22Rv1 (cell line): ENCODE measurements at regions not wholly inside any gene's neighbourhood (a gene's known extent, or its start where the extent isn't known, plus 50 kb on each side); places are given as distances from the start of the nearest gene placed in this dataset.

Source experiments
- H3K27ac ChIP-seq: fragments of 450-650 bp; 2 replicates; pipeline ENCODE4 v1.5.1; 2017
- CTCF ChIP-seq: fragments of 450-650 bp; IDR thresholded peaks from 2 replicates; pipeline ENCODE4 v1.5.1; 2017; ENCODE audit warnings: mild to moderate bottlenecking
- ZFX ChIP-seq: fragments of 450-650 bp; IDR thresholded peaks from 2 replicates; pipeline ENCODE4 v1.6.1; 2017; ENCODE audit warnings: antibody characterized with exemption, borderline replicate concordance

GRCh38 chr1:220363196-220363837 lies 91.1 kb upstream of the RAB3GAP2 start:
- TF ChIP-seq ZFX (no peak), CTCF (no peak)
- H3K27ac ChIP-seq: no peak overlapping the region

GRCh38 chr1:220356981-220357850 lies 85.0 kb upstream of the RAB3GAP2 start:
- H3K27ac ChIP-seq: no peak overlapping the region

GRCh38 chr1:220353229-220354012 lies 81.2 kb upstream of the RAB3GAP2 start:
- TF ChIP-seq ZFX (no peak), CTCF (no peak)
- H3K27ac ChIP-seq: no peak overlapping the region

More at GRCh38 chr1:220356981-220357850, 85.0 kb upstream of the RAB3GAP2 start:
- no peak for TF ChIP-seq CTCF
- TF ChIP-seq ZFX: no peak

GRCh38 chr1:220348211-220348610 lies 76.0 kb upstream of the RAB3GAP2 start:
- TF ChIP-seq ZFX (no peak), CTCF (no peak)
- no peak overlapping the region for H3K27ac ChIP-seq

- no peak overlapping the region for H3K27ac ChIP-seq
- TF ChIP-seq CTCF (no peak), ZFX (no peak)
Measured at GRCh38 chr1:220347654-220348175, 75.5 kb upstream of the RAB3GAP2 start.

GRCh38 chr1:220344745-220345144 lies 72.5 kb upstream of the RAB3GAP2 start:
- TF ChIP-seq ZFX (no peak), CTCF (no peak)
- H3K27ac ChIP-seq: no peak overlapping the region
